ENCODE measurements at regions not wholly inside any gene's neighbourhood (a gene's known extent, or its start where the extent isn't known, plus 50 kb on each side); places are given as distances from the start of the nearest gene placed in this dataset.
A peak's percentile ranks its signal among the peaks of the same experiment; 100 is the strongest.

- DNase-seq: no peak
Measured at GRCh38 chr2:148567716-148568115, 76.8 kb upstream of the EPC2 start.

- no peak for DNase-seq
Measured at GRCh38 chr2:148568597-148568996, 76.0 kb upstream of the EPC2 start.

GRCh38 chr2:148569221-148569620 lies 75.3 kb upstream of the EPC2 start:
- DNase-seq: no peak

GRCh38 chr2:148570989-148571388 lies 73.6 kb upstream of the EPC2 start:
- DNase-seq: no peak

GRCh38 chr2:148577845-148578492 lies 66.6 kb upstream of the EPC2 start:
- no peak for DNase-seq

GRCh38 chr2:148578493-148578884 lies 66.1 kb upstream of the EPC2 start:
- DNase-seq: no peak

- no peak for DNase-seq
Measured at GRCh38 chr2:148582679-148583511, 61.7 kb upstream of the EPC2 start.

- no peak for DNase-seq
Measured at GRCh38 chr2:148585696-148586095, 58.9 kb upstream of the EPC2 start.

GRCh38 chr2:148586522-148587128 lies 57.9 kb upstream of the EPC2 start:
- no peak for DNase-seq

GRCh38 chr2:148590612-148591011 lies 53.9 kb upstream of the EPC2 start:
- no peak for DNase-seq

- no peak for DNase-seq
Measured at GRCh38 chr2:148592791-148593190, 51.8 kb upstream of the EPC2 start.

- DNase-seq: no peak
Measured at GRCh38 chr2:148593421-148593820, 51.1 kb upstream of the EPC2 start.

- DNase-seq: peak in 1 of 2 experiments; percentile 24
Measured at GRCh38 chr2:148594216-148594615, 50.3 kb upstream of the EPC2 start.
